NCI-H2029 (cell line): ENCODE measurements at regions not wholly inside any gene's neighbourhood (a gene's known extent, or its start where the extent isn't known, plus 50 kb on each side); places are given as distances from the start of the nearest gene placed in this dataset.
"Not testable (repeated sequence)": the region's sequence is repeated elsewhere in the genome, so short reads cannot be mapped to it uniquely, and the experiment has no call there.

Source experiments
- DNase-seq: peaks from one replicate; lab custom pipeline; 2025; lab: John Stamatoyannopoulos, UW

GRCh38 chr16:61181982-61182381 lies 854.3 kb downstream of the CDH8 start:
- DNase-seq, result no peak

- DNase-seq, result no peak
Measured at GRCh38 chr16:61179561-61179960, 856.7 kb downstream of the CDH8 start.

GRCh38 chr16:61165797-61166196 lies 870.4 kb downstream of the CDH8 start:
- DNase-seq, result no peak

GRCh38 chr16:61150351-61150750 lies 885.9 kb downstream of the CDH8 start:
- DNase-seq, result no peak

GRCh38 chr16:61149709-61150108 lies 886.5 kb downstream of the CDH8 start:
- DNase-seq, result no peak

GRCh38 chr16:61148930-61149329 lies 887.3 kb downstream of the CDH8 start:
- no peak for DNase-seq

GRCh38 chr16:61146429-61146828 lies 889.8 kb downstream of the CDH8 start:
- no peak for DNase-seq

- no peak for DNase-seq
Measured at GRCh38 chr16:61131447-61131846, 904.8 kb downstream of the CDH8 start.

GRCh38 chr16:61128545-61129323 lies 907.5 kb downstream of the CDH8 start:
- DNase-seq, result no peak

- DNase-seq, result no peak
Measured at GRCh38 chr16:61105544-61105943, 930.7 kb downstream of the CDH8 start.

GRCh38 chr16:61098505-61098904 lies 937.7 kb downstream of the CDH8 start:
- no peak for DNase-seq

- not testable (repeated sequence) for DNase-seq
Measured at GRCh38 chr16:61091300-61091699, 944.9 kb downstream of the CDH8 start.

- DNase-seq, result no peak
Measured at GRCh38 chr16:61083711-61084110, 952.5 kb downstream of the CDH8 start.

GRCh38 chr16:61074324-61074723 lies 961.9 kb downstream of the CDH8 start:
- no peak for DNase-seq

- no peak for DNase-seq
Measured at GRCh38 chr16:61057635-61058034, 978.6 kb downstream of the CDH8 start.

- DNase-seq, result no peak
Measured at GRCh38 chr16:61050547-61050946, 985.7 kb downstream of the CDH8 start.

GRCh38 chr16:61045931-61046330 lies 990.3 kb downstream of the CDH8 start:
- DNase-seq, result no peak

- no peak for DNase-seq
Measured at GRCh38 chr16:61042737-61043136, 993.5 kb downstream of the CDH8 start.

GRCh38 chr16:61030616-61031015 lies 1005.6 kb downstream of the CDH8 start:
- no peak for DNase-seq

- DNase-seq, result no peak
Measured at GRCh38 chr16:61024180-61024900, 1011.9 kb downstream of the CDH8 start.

GRCh38 chr16:61014869-61015268 lies 1021.4 kb downstream of the CDH8 start:
- DNase-seq, result no peak

GRCh38 chr16:61007694-61008093 lies 1028.5 kb downstream of the CDH8 start:
- no peak for DNase-seq

GRCh38 chr16:61005952-61006351 lies 1030.3 kb downstream of the CDH8 start:
- no peak for DNase-seq
